ENCODE measurements at regions not wholly inside any gene's neighbourhood (a gene's known extent, or its start where the extent isn't known, plus 50 kb on each side); places are given as distances from the start of the nearest gene placed in this dataset.

DNA sequence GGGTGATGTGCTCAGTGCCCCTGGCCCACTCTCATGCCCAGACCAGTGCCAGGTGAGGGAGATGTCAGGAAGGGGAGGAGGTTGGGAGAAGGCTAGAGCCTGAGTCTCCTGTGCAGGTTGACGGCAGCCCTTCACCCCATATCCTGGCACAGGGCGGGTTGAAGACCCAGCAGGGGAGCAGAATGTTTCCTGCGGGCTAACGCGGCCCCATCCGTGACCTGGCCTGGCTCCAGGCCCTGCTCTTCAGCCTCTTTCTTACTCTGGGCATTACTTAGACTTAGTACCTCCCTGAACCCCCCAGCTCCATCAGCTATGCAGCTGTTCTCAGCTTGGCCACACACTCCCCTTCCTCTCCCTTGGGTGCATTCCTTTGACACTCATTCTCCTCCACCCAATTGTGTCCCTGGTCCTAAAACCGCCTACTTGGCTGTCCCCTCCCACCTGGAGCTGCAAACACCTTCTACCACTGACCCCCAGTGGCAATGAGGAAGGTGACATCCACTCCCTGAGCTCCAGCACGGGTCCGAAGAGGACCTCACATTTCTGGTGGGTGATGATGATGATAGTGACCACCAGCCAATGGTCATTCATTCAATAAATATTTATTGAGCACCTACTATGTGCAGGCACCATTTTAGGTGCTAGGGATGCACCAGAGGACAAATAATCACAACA lies 179.0 kb downstream of the PTPRU start:
- TF ChIP-seq MYC (IDR thresholded peaks at IDR 0.05; ENCODE audit: insufficient read depth, insufficient read length, insufficient replicate concordance, low read length, severe bottlenecking), result no peak
- TF ChIP-seq CBFB (IDR thresholded peaks at IDR 0.05; ENCODE audit: low read depth), result no peak
- TF ChIP-seq RFX5 (IDR thresholded peaks at IDR 0.05; ENCODE audit: low read depth, low read length), result no peak
- TF ChIP-seq, protein P1, sequence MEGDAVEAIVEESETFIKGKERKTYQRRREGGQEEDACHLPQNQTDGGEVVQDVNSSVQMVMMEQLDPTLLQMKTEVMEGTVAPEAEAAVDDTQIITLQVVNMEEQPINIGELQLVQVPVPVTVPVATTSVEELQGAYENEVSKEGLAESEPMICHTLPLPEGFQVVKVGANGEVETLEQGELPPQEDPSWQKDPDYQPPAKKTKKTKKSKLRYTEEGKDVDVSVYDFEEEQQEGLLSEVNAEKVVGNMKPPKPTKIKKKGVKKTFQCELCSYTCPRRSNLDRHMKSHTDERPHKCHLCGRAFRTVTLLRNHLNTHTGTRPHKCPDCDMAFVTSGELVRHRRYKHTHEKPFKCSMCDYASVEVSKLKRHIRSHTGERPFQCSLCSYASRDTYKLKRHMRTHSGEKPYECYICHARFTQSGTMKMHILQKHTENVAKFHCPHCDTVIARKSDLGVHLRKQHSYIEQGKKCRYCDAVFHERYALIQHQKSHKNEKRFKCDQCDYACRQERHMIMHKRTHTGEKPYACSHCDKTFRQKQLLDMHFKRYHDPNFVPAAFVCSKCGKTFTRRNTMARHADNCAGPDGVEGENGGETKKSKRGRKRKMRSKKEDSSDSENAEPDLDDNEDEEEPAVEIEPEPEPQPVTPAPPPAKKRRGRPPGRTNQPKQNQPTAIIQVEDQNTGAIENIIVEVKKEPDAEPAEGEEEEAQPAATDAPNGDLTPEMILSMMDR (IDR thresholded peaks at IDR 0.05 in 2 of 3, conservative IDR thresholded peaks at IDR 0.05 in 1 of 3; ENCODE audit: control insufficient read depth in 2 of 3, extremely low read depth in 1 of 3, insufficient read depth in 1 of 3, low read depth in 3 of 3, low read length in 3 of 3), result peak in 1 of 3 experiments; percentile 13; a peak in 2 of 6 replicates
- no peak for TF ChIP-seq RBBP5 (conservative IDR thresholded peaks at IDR 0.05)
